GM08714 (cell line): ENCODE measurements at regions not wholly inside any gene's neighbourhood (a gene's known extent, or its start where the extent isn't known, plus 50 kb on each side); places are given as distances from the start of the nearest gene placed in this dataset.

Experiments used
- H3K4me3 ChIP-seq: fragments of 200-500 bp; sonication (Bioruptor generic); 2 replicates; pipeline ENCODE4 v1.5.1; 2014; ENCODE audit warnings: mild to moderate bottlenecking, low read length, inconsistent platforms
- ZNF274 ChIP-seq: IDR thresholded peaks from 2 replicates; pipeline ENCODE4 v1.6.1; 2012; ENCODE audit warnings: mild to moderate bottlenecking, low read depth, low read length

DNA sequence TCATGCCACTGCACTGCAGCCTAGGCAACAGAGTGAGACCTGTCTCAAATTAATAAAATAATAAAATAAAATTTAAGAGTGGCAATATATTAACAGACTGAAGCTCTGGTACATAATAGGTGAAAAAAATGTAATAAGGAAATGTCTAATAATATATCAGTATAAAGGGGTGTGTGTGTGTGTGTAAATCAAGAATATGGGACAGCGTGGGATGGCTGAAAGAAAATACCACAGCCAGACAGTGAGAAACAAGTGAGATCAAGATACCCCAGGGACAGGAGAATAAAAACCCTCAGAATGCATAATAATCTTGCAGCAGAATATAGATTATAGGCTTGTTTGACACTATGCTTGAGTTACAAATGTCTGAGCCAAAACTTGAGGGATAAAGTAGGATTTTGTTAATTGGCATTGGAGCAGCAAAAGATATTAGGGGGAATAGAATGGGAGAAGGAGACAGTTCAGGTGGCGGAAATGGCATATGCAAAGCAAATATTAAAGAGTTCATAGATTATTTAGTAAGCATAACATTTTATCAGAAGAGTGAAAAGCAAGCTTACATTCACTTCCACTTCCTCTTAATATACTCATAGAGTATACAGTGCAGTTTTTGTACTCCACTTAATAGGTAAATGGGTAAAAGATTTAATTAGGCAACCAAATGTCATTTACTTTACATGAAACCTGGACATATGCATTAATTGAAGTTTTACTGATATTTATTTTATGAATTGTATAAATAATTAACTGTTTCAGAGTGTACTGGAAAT lies 398.5 kb upstream of the GJE1 start:
- H3K4me3 ChIP-seq: no peak overlapping the region
- no peak for TF ChIP-seq ZNF274

- H3K4me3 ChIP-seq: no peak overlapping the region
- no peak for TF ChIP-seq ZNF274
Measured at GRCh38 chr6:141729146-141729545, 403.6 kb upstream of the GJE1 start.

DNA sequence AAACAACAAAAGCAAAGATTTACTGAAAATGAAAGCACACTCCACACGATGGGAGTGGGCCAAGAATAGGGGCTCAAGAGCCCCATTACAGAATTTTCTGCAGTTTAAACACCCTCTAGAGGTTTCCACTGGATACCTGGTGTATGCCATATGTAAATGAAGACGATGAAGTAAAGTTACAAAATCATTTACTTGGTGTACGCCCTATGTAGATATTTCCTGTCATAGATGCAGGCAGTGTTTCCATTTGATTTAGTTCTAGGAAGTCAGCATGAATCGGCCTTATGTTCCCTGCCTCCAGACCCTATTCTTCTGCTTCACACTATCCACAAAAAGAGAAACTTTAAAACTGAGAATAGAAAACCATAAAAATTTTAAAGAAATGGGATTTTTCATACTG lies 404.4 kb upstream of the GJE1 start:
- TF ChIP-seq ZNF274: no peak
- H3K4me3 ChIP-seq: no peak overlapping the region

GRCh38 chr6:141726248-141726647 lies 406.5 kb upstream of the GJE1 start:
- H3K4me3 ChIP-seq: no peak overlapping the region
- no peak for TF ChIP-seq ZNF274

- TF ChIP-seq ZNF274: no peak
- H3K4me3 ChIP-seq: no peak overlapping the region
Measured at GRCh38 chr6:141724731-141725130, 408.0 kb upstream of the GJE1 start.

DNA sequence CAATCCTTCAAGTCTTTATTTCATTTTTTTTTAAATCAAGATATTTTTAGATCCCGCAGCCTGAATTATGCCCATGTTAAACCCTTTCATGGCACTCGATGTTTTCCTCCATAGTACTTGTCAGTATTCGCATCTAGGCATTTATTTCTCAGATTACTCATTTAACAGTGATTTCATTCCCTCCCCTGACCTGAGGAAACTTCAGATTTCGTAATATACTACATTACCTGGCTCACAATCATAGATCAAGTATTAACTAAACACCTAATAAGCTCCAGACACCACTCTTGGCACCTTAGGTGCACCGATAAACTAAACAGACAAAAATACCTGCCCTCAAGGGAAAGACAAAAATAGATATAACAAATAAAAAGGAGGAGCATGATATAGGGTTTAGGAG lies 413.2 kb upstream of the GJE1 start:
- no peak overlapping the region for H3K4me3 ChIP-seq
- TF ChIP-seq ZNF274: no peak

GRCh38 chr6:141705431-141705830 lies 427.3 kb upstream of the GJE1 start:
- H3K4me3 ChIP-seq: no peak overlapping the region
- TF ChIP-seq ZNF274: no peak

DNA sequence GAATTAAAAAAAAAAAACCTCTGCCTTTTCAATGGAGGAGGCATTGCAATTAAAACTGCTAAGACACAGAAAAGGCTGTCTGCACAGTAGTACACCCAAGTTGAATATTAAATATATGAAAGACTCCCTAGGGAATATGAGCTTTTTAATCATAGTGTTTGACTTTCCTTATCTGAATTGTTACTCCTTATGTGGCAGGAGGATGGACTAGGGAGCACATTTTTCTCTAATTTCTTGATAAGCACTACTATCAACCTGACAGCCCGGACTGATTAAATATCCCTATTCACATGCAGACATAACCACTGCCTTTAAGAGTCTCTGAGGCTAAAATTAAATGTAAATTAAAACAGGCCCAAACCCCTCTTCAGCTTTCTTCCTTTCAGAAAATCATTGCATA lies 428.6 kb upstream of the GJE1 start:
- TF ChIP-seq ZNF274: no peak
- no peak overlapping the region for H3K4me3 ChIP-seq

DNA sequence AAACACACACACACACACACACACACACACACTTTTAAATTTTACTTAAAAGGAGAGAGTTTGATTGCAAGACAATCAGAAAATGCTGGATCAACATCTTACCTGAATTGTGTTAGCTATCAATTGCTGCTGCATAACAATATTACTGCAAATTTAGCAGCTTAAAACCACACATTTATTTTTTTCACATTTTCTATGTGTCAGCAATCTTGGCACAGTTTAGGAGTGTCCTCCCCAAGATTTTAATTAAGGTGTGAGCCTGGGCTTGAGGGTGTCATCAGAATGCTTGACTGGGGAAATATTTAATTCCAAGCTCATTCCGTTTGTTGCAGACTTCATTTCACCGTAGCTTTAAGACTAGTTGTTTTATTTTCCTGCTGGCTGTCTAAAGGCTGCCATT lies 431.0 kb upstream of the GJE1 start:
- H3K4me3 ChIP-seq: no peak overlapping the region
- no peak for TF ChIP-seq ZNF274

GRCh38 chr6:141700819-141701218 lies 431.9 kb upstream of the GJE1 start:
- TF ChIP-seq ZNF274: no peak
- no peak overlapping the region for H3K4me3 ChIP-seq

DNA sequence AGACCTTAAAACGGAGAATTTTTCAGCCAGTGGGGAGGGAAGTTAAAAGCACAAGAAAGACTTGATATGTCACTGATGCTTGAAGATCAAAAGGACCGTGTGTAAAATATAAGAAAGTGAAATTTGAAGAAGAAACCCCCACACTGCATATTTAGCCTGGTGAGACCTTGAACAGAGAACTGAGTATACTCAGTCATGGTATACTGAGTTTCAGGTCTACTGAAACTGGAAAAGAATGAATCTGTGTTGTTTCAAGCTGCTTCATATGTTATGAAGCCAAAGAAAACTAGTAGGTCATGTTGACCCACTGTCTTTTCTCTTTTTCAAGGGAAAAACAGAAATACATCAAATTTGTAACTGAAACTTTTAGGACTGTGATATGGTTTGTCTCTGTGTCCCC lies 443.8 kb upstream of the GJE1 start:
- no peak for TF ChIP-seq ZNF274
- no peak overlapping the region for H3K4me3 ChIP-seq

DNA sequence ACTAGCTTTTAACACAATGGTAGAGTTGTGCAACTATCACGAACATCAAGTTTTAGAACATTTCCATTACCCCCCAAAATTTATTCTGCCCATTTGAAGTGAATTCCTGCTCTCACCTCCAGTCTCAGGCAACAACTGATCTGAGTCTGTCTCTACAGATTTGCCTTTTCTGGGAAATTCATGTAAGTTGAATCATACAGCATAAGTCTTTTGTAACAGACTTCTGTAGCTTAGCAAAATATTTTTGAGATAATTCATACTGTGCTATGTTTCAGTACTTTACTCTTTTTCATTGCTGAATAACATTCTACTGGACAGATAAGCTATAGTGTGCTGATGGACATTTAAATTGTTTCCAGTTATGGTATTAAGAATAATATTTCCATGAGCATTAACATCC lies 447.3 kb upstream of the GJE1 start:
- H3K4me3 ChIP-seq: no peak overlapping the region
- no peak for TF ChIP-seq ZNF274

DNA sequence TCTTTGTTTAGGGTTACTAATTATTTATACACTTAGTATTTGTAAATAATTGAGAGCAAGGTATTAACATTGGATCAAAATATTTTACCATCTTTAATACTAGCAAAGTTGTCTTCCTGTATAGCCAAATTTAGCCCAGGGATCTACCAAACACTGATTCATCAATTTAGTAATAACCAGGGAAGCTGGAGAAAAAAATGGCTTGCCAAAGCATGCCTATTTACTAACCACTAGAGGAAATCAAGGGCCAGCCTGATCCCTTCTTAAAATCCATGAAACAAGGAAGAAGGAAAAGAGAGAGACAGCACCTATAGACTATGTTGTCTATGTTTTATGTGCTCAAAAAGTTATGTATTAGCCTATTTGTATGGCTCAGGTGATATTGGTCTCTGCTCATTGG lies 450.3 kb upstream of the GJE1 start:
- no peak overlapping the region for H3K4me3 ChIP-seq
- TF ChIP-seq ZNF274: no peak

- TF ChIP-seq ZNF274: no peak
Measured at GRCh38 chr6:141677598-141678211, 455.0 kb upstream of the GJE1 start.

DNA sequence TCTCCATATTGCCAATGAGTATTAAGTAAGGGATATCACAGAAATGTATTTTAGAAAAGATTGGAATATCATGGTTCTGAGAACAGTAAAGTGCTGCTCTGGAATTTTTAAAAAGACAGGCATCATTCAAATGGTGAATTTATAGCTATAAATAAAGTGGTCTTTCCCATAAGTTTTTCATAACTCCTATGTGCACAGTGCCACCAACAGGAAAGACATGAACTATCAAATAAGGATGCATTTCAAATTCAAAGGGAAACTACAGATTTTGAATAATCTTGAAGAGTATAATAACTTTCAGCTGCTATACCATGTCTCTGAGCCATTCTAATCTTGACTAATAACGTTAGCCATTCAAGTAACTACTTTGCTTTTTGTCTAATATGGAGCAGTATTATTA lies 456.8 kb upstream of the GJE1 start:
- TF ChIP-seq ZNF274: no peak
- no peak overlapping the region for H3K4me3 ChIP-seq

More at GRCh38 chr6:141677598-141678211, 455.0 kb upstream of the GJE1 start:
- no peak overlapping the region for H3K4me3 ChIP-seq
